ENCODE measurements at regions not wholly inside any gene's neighbourhood (a gene's known extent, or its start where the extent isn't known, plus 50 kb on each side); places are given as distances from the start of the nearest gene placed in this dataset.

- H4K20me1 ChIP-seq (ENCODE audit: insufficient read depth, low read length) = no peaks in the 10 kb centered on the region
- no peaks in the 10 kb centered on the region for H3K9me3 ChIP-seq (ENCODE audit: low read length)
- no peak overlapping the region for H3K9ac ChIP-seq (ENCODE audit: low read length)
- H3K79me2 ChIP-seq (ENCODE audit: insufficient read depth, low read length) = no peaks in the 10 kb centered on the region
- H3K4me2 ChIP-seq (ENCODE audit: low read length) = no peak overlapping the region
- no peaks in the 10 kb centered on the region for H3F3A ChIP-seq (ENCODE audit: insufficient read depth, low read length)
- no peak overlapping the region for H3K4me3 ChIP-seq (ENCODE audit: low read depth, low read length, poor library complexity, severe bottlenecking)
- H3K4me1 ChIP-seq (ENCODE audit: insufficient read depth, low read length, severe bottlenecking) = no peaks in the 10 kb centered on the region
- H3K27me3 ChIP-seq (ENCODE audit: insufficient read depth, low read length) = no peaks in the 10 kb centered on the region
- no peaks in the 10 kb centered on the region for H3K9me2 ChIP-seq (ENCODE audit: low read depth, low read length)
- H2AFZ ChIP-seq (ENCODE audit: low read length) = no peak overlapping the region
- TF ChIP-seq, protein P1, sequence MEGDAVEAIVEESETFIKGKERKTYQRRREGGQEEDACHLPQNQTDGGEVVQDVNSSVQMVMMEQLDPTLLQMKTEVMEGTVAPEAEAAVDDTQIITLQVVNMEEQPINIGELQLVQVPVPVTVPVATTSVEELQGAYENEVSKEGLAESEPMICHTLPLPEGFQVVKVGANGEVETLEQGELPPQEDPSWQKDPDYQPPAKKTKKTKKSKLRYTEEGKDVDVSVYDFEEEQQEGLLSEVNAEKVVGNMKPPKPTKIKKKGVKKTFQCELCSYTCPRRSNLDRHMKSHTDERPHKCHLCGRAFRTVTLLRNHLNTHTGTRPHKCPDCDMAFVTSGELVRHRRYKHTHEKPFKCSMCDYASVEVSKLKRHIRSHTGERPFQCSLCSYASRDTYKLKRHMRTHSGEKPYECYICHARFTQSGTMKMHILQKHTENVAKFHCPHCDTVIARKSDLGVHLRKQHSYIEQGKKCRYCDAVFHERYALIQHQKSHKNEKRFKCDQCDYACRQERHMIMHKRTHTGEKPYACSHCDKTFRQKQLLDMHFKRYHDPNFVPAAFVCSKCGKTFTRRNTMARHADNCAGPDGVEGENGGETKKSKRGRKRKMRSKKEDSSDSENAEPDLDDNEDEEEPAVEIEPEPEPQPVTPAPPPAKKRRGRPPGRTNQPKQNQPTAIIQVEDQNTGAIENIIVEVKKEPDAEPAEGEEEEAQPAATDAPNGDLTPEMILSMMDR (IDR thresholded peaks at IDR 0.05; ENCODE audit: low read length) = no peak
- no peak for TF ChIP-seq EZH2 (IDR thresholded peaks at IDR 0.05; ENCODE audit: borderline replicate concordance, low read length)
- no peak overlapping the region for H3K27ac ChIP-seq (ENCODE audit: low read depth, low read length, poor library complexity, severe bottlenecking)
- no peaks in the 10 kb centered on the region for H3K36me3 ChIP-seq (ENCODE audit: insufficient read depth, low read length)
Observed at GRCh38 chr5:104793031-104793754, 1230.6 kb upstream of the NUDT12 start.

DNA sequence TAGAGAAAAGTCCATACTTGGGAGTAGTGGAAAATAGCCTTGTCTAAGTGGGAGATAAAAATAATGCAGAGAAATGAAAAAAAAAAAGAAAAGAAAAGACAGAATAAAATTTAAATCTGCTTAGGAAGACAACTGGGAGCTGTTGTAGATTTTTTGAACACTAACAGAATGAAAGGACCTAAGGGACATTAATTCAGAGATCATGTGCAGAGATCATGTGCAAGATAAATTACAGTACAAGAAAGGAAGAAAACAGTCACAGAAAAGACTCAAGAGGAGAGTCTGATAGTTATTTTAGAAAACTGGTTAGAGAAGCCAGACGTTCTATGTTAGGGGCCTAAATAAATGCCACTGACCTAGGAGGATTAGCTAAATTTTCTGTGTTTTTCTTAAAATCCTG lies 1226.8 kb upstream of the NUDT12 start:
- H3F3A ChIP-seq (ENCODE audit: insufficient read depth, low read length) = no peaks in the 10 kb centered on the region
- TF ChIP-seq, protein P1 (IDR thresholded peaks at IDR 0.05; ENCODE audit: low read length) = no peak
- no peak for TF ChIP-seq EZH2 (IDR thresholded peaks at IDR 0.05; ENCODE audit: borderline replicate concordance, low read length)
- H3K9ac ChIP-seq (ENCODE audit: low read length) = no peak overlapping the region
- no peaks in the 10 kb centered on the region for H3K36me3 ChIP-seq (ENCODE audit: insufficient read depth, low read length)
- H3K4me1 ChIP-seq (ENCODE audit: insufficient read depth, low read length, severe bottlenecking) = no peaks in the 10 kb centered on the region
- H2AFZ ChIP-seq (ENCODE audit: low read length) = no peak overlapping the region
- H3K27ac ChIP-seq (ENCODE audit: low read depth, low read length, poor library complexity, severe bottlenecking) = no peak overlapping the region
- no peaks in the 10 kb centered on the region for H3K79me2 ChIP-seq (ENCODE audit: insufficient read depth, low read length)
- no peak overlapping the region for H3K4me3 ChIP-seq (ENCODE audit: low read depth, low read length, poor library complexity, severe bottlenecking)
- no peaks in the 10 kb centered on the region for H3K9me2 ChIP-seq (ENCODE audit: low read depth, low read length)
- no peaks in the 10 kb centered on the region for H3K9me3 ChIP-seq (ENCODE audit: low read length)
- no peaks in the 10 kb centered on the region for H3K27me3 ChIP-seq (ENCODE audit: insufficient read depth, low read length)
- H3K4me2 ChIP-seq (ENCODE audit: low read length) = no peak overlapping the region
- no peaks in the 10 kb centered on the region for H4K20me1 ChIP-seq (ENCODE audit: insufficient read depth, low read length)

DNA sequence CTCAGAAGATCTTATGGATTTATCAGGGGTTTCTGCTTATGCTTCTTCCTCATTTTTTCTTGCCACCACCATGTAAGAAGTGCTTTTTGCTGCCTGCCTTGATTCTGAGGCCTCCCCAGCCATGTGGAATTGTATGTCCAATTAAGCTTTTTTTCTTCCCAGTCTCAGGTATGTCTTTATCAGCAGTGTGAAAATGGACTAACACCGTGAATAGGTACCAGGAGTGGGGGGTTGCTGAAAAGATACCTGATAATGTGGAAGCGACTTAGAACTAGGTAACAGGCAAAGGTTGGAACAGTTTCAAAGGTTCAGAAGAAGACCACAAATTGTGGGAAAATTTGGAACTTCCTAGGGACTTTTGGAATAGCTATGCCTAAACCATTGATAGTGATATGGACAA lies 1222.5 kb upstream of the NUDT12 start:
- no peaks in the 10 kb centered on the region for H4K20me1 ChIP-seq (ENCODE audit: insufficient read depth, low read length)
- no peak overlapping the region for H3K9ac ChIP-seq (ENCODE audit: low read length)
- no peaks in the 10 kb centered on the region for H3K9me2 ChIP-seq (ENCODE audit: low read depth, low read length)
- H3K4me1 ChIP-seq (ENCODE audit: insufficient read depth, low read length, severe bottlenecking) = no peaks in the 10 kb centered on the region
- H3K27ac ChIP-seq (ENCODE audit: low read depth, low read length, poor library complexity, severe bottlenecking) = no peak overlapping the region
- no peak overlapping the region for H3K4me2 ChIP-seq (ENCODE audit: low read length)
- no peaks in the 10 kb centered on the region for H3K36me3 ChIP-seq (ENCODE audit: insufficient read depth, low read length)
- no peaks in the 10 kb centered on the region for H3K27me3 ChIP-seq (ENCODE audit: insufficient read depth, low read length)
- H3K4me3 ChIP-seq (ENCODE audit: low read depth, low read length, poor library complexity, severe bottlenecking) = no peak overlapping the region
- no peak overlapping the region for H2AFZ ChIP-seq (ENCODE audit: low read length)
- no peaks in the 10 kb centered on the region for H3F3A ChIP-seq (ENCODE audit: insufficient read depth, low read length)
- TF ChIP-seq, protein P1 (IDR thresholded peaks at IDR 0.05; ENCODE audit: low read length) = no peak
- no peak for TF ChIP-seq EZH2 (IDR thresholded peaks at IDR 0.05; ENCODE audit: borderline replicate concordance, low read length)
- H3K79me2 ChIP-seq (ENCODE audit: insufficient read depth, low read length) = no peaks in the 10 kb centered on the region
- no peaks in the 10 kb centered on the region for H3K9me3 ChIP-seq (ENCODE audit: low read length)
